NB4 (cell line): ENCODE measurements at regions not wholly inside any gene's neighbourhood (a gene's known extent, or its start where the extent isn't known, plus 50 kb on each side); places are given as distances from the start of the nearest gene placed in this dataset.

Experiments used
- TF ChIP-seq, protein P1 (sequence below): IDR thresholded peaks from 2 replicates; pipeline ENCODE4 v1.6.1; 2011; ENCODE audit warnings: low read depth, low read length
- TF ChIP-seq, protein P2 (sequence below): IDR thresholded peaks from one replicate; pipeline ENCODE4 v1.5.1; 2012; ENCODE audit warnings: low read depth, low read length

DNA sequence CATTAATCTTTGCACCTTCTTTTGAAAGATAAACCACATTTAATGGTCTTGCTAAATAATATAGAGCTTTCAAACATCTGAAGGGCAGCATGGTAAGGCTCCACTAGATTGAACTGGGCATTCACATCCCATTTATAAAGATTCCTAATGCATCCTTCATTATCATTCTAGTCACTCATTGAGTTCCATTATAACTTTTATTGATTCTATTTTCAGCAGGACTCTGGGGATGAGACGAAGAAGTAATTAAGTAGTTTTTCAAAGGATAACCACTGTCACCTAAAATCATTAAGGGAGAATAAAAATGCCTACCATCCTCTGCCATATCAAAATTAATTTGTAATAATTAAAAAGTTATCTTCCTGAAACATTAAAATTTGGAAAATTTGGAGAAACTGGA is 60.2 kb upstream of the CTNNA2 start:
- TF ChIP-seq, protein P1, sequence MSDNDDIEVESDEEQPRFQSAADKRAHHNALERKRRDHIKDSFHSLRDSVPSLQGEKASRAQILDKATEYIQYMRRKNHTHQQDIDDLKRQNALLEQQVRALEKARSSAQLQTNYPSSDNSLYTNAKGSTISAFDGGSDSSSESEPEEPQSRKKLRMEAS, result no peak
- TF ChIP-seq, protein P2, sequence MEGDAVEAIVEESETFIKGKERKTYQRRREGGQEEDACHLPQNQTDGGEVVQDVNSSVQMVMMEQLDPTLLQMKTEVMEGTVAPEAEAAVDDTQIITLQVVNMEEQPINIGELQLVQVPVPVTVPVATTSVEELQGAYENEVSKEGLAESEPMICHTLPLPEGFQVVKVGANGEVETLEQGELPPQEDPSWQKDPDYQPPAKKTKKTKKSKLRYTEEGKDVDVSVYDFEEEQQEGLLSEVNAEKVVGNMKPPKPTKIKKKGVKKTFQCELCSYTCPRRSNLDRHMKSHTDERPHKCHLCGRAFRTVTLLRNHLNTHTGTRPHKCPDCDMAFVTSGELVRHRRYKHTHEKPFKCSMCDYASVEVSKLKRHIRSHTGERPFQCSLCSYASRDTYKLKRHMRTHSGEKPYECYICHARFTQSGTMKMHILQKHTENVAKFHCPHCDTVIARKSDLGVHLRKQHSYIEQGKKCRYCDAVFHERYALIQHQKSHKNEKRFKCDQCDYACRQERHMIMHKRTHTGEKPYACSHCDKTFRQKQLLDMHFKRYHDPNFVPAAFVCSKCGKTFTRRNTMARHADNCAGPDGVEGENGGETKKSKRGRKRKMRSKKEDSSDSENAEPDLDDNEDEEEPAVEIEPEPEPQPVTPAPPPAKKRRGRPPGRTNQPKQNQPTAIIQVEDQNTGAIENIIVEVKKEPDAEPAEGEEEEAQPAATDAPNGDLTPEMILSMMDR, result no peak
